H1 (cell line): ENCODE measurements at regions not wholly inside any gene's neighbourhood (a gene's known extent, or its start where the extent isn't known, plus 50 kb on each side); places are given as distances from the start of the nearest gene placed in this dataset.

Experiments
- CTCF ChIA-PET: fragments of 300-600 bp; sonication (Branson Sonifier 250); formaldehyde crosslinking; loops from one replicate; lab custom pipeline; 2021; ENCODE audit not compliant: partially characterized antibody; lab: Charles Lee
- POLR2A ChIA-PET: fragments of 300-600 bp; sonication (Branson Sonifier 250); formaldehyde crosslinking; loops from one replicate; lab custom pipeline; 2021; ENCODE audit warnings: inconsistent platforms; ENCODE audit not compliant: partially characterized antibody; lab: Charles Lee
- DNase-seq, 2 experiments: peaks; one replicate each; pipeline versions ENCODE4 v3.0.0 to v3.0.0-alpha.2; 2010 to 2022; ENCODE audit warnings: low spot score in 2 of 2, low read depth in 1 of 2, mixed read lengths in 1 of 2
- FAIRE-seq: peaks from 2 replicates; lab custom pipeline; 2011; peaks lifted over from hg19 to GRCh38; lab: Jason Lieb, UNC
- H2AFZ ChIP-seq: 2 replicates; pipeline ENCODE4 v1.8.1; 2012; ENCODE audit warnings: low read length, inconsistent platforms
- H2AK5ac ChIP-seq: 2 replicates; pipeline ENCODE4 v1.6.1; 2013; ENCODE audit warnings: low read depth, low read length
- H2BK120ac ChIP-seq: replicated peaks from 2 replicates; pipeline ENCODE3; 2013; ENCODE audit warnings: low read depth, low read length, inconsistent platforms
- H2BK12ac ChIP-seq: 2 replicates; pipeline ENCODE4 v1.6.1; 2013; ENCODE audit warnings: low read depth, low read length
- H2BK15ac ChIP-seq: 2 replicates; pipeline ENCODE4 v1.6.1; 2013; ENCODE audit warnings: low read length
- H2BK20ac ChIP-seq: 2 replicates; pipeline ENCODE4 v1.6.1; 2013; ENCODE audit warnings: low read length
- H2BK5ac ChIP-seq: 2 replicates; pipeline ENCODE4 v1.6.1; 2013; ENCODE audit warnings: low read depth, low read length
- H3K14ac ChIP-seq: 2 replicates; pipeline ENCODE4 v1.6.1; 2013; ENCODE audit warnings: inconsistent platforms; ENCODE audit not compliant: insufficient read length
- H3K18ac ChIP-seq: 2 replicates; pipeline ENCODE4 v1.6.1; 2013; ENCODE audit warnings: low read length; ENCODE audit errors: extremely low read depth
- H3K23ac ChIP-seq: 2 replicates; pipeline ENCODE4 v1.6.1; 2013; ENCODE audit warnings: inconsistent platforms; ENCODE audit not compliant: insufficient read length
- H3K23me2 ChIP-seq: 2 replicates; pipeline ENCODE4 v1.6.1; 2013; ENCODE audit warnings: low read depth, low read length
- H3K27ac ChIP-seq: 2 replicates; pipeline ENCODE4 v1.6.1; 2011; ENCODE audit warnings: low read depth, low read length, inconsistent platforms
- H3K27me3 ChIP-seq, 4 experiments: replicated peaks in 1 of 4; 1 replicate in 1 of 4; 2 replicates in 3 of 4; pipeline versions ENCODE4 v1.6.1 to v1.8.1; 2011 to 2013; ENCODE audit warnings: low read length in 3 of 4, mild to moderate bottlenecking in 3 of 4, inconsistent platforms in 2 of 4, mixed read lengths in 2 of 4, moderate library complexity in 1 of 4; ENCODE audit not compliant: control insufficient read depth in 3 of 4, insufficient read depth in 3 of 4; ENCODE audit errors: extremely low read depth in 1 of 4
- H3K36me3 ChIP-seq, 4 experiments: 2 replicates each; pipeline versions ENCODE4 v1.6.1 to v1.8.1; 2011 to 2013; ENCODE audit warnings: mild to moderate bottlenecking in 4 of 4, low read length in 3 of 4, moderate library complexity in 2 of 4, control low read depth in 1 of 4, inconsistent platforms in 1 of 4; ENCODE audit not compliant: insufficient read depth in 4 of 4, control insufficient read depth in 2 of 4
- H3K4ac ChIP-seq: replicated peaks from 2 replicates; pipeline ENCODE3; 2013; ENCODE audit warnings: low read length, low read depth, mixed read lengths, inconsistent platforms; ENCODE audit not compliant: insufficient read length
- H3K4me1 ChIP-seq, 4 experiments: replicated peaks in 1 of 4; 1 replicate in 1 of 4; 2 replicates in 3 of 4; pipeline versions ENCODE4 v1.6.1 to v1.8.1; 2011 to 2013; ENCODE audit warnings: low read length in 3 of 4, inconsistent platforms in 2 of 4, mixed read lengths in 1 of 4; ENCODE audit not compliant: insufficient read depth in 4 of 4, control insufficient read depth in 3 of 4
- H3K4me2 ChIP-seq, 2 experiments: 2 replicates each; pipeline versions ENCODE4 v1.6.1 to v1.8.1; 2011 to 2013; ENCODE audit warnings: low read depth in 2 of 2, low read length in 2 of 2, control low read depth in 1 of 2, inconsistent platforms in 1 of 2, mild to moderate bottlenecking in 1 of 2; ENCODE audit not compliant: insufficient read depth in 1 of 2
- H3K4me3 ChIP-seq, 4 experiments: fragments of 200-600, 300-600 bp in 1 of 4; sonication (generic), shearing (Covaris generic), sonication (Bioruptor Twin) in 1 of 4; 2 replicates each; pipeline versions ENCODE4 v1.5.1 to v1.8.1; 2011 to 2016; ENCODE audit warnings: low read length in 4 of 4, low read depth in 3 of 4, control low read depth in 2 of 4, inconsistent platforms in 2 of 4, mild to moderate bottlenecking in 2 of 4, mixed read lengths in 1 of 4, moderate library complexity in 1 of 4; ENCODE audit not compliant: insufficient read depth in 2 of 4; ENCODE audit errors: extremely low read depth in 1 of 4
- H3K56ac ChIP-seq: replicated peaks from 2 replicates; pipeline ENCODE3; 2013; ENCODE audit warnings: low read depth, mild to moderate bottlenecking, mixed read lengths, low read length, inconsistent platforms; ENCODE audit not compliant: insufficient read length
- H3K79me1 ChIP-seq: 2 replicates; pipeline ENCODE4 v1.6.1; 2013; ENCODE audit warnings: low read depth, low read length, control low read depth
- H3K79me2 ChIP-seq, 2 experiments: 2 replicates each; pipeline versions ENCODE4 v1.6.1 to v1.8.1; 2012 to 2013; ENCODE audit warnings: low read length in 2 of 2, mild to moderate bottlenecking in 2 of 2, inconsistent platforms in 1 of 2; ENCODE audit not compliant: insufficient read depth in 2 of 2, control insufficient read depth in 1 of 2
- H3K9ac ChIP-seq, 4 experiments: replicated peaks in 1 of 4; 1 replicate in 1 of 4; 2 replicates in 3 of 4; pipeline versions ENCODE4 v1.6.1 to v1.8.1; 2011 to 2013; ENCODE audit warnings: low read depth in 3 of 4, low read length in 3 of 4, control low read depth in 2 of 4, mild to moderate bottlenecking in 2 of 4, moderate library complexity in 2 of 4, inconsistent platforms in 1 of 4; ENCODE audit errors: extremely low read depth in 1 of 4
- H3K9me3 ChIP-seq, 2 experiments: 2 replicates each; pipeline versions ENCODE4 v1.6.1 to v1.8.1; 2012 to 2013; ENCODE audit warnings: mild to moderate bottlenecking in 2 of 2, moderate library complexity in 2 of 2, control low read depth in 1 of 2, inconsistent platforms in 1 of 2, low read depth in 1 of 2, low read length in 1 of 2, mixed read lengths in 1 of 2; ENCODE audit not compliant: insufficient read depth in 2 of 2
- H4K20me1 ChIP-seq, 2 experiments: replicated peaks in 1 of 2; 2 replicates each; pipeline versions ENCODE3 to v1.8.1; 2011 to 2013; ENCODE audit warnings: inconsistent platforms in 2 of 2, low read length in 2 of 2, mild to moderate bottlenecking in 1 of 2; ENCODE audit not compliant: insufficient read depth in 2 of 2, control insufficient read depth in 1 of 2
- H4K5ac ChIP-seq: 2 replicates; pipeline ENCODE4 v1.6.1; 2013; ENCODE audit warnings: low read length, low read depth, mixed read lengths, inconsistent platforms; ENCODE audit not compliant: insufficient read length
- H4K8ac ChIP-seq: 2 replicates; pipeline ENCODE4 v1.8.0; 2013; ENCODE audit warnings: mild to moderate bottlenecking, moderate library complexity, low read length, inconsistent platforms; ENCODE audit not compliant: insufficient read depth; ENCODE audit errors: extremely low read depth
- H4K91ac ChIP-seq: replicated peaks from 2 replicates; pipeline ENCODE3; 2013; ENCODE audit warnings: low read length, mixed read lengths, inconsistent platforms; ENCODE audit not compliant: insufficient read length
- BRCA1 ChIP-seq: IDR thresholded peaks from 2 replicates; pipeline ENCODE4 v1.6.1; 2012; ENCODE audit warnings: low read depth, low read length, improper control_type of control experiment
- WGBS, 2 experiments: shearing (Covaris generic) in 1 of 2; methylation state at CpG; one replicate each; pipeline versions ENCODE4 v1.1.6 to v1.1.7; 2013 to 2015; ENCODE audit warnings: low lambda C conversion rate in 2 of 2, mixed read lengths in 2 of 2, inconsistent platforms in 1 of 2, low coverage in 1 of 2, missing lambda C conversion rate in 1 of 2; ENCODE audit not compliant: insufficient replicate concordance in 2 of 2, insufficient coverage in 1 of 2, insufficient read length in 1 of 2; ENCODE audit errors: extremely low coverage in 1 of 2, missing lambda C conversion rate in 1 of 2; 5-methylcytosine and 5-hydroxymethylcytosine counted together

DNA sequence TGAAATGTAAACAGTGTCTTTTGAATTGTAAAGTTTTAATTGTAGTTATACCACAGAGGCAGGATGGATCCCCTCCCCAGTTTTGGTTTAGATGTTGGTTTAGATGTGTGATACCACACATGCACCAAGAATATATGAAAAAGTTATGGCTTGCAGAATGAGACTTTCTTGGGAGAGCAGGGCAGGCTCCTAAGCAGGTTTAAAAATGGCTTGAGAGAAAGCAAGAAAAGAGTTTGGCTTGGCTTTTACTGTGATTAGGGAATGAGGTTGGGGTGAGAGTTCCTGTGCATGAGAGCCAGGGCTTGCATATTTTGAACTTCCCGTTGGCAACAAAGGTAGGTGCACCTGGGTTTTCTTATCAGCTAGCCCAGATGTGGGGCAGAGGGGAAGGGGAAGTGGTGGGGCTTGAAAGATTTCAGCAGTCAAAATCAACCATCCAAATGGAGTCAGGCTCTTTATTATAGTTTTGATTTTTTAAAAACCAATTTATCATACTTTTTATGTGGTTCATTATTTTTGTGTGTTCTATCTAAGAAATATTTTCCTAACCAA lies 246.9 kb downstream of the MTX2 start:
- H3K14ac ChIP-seq, result no peak overlapping the region
- peaks cover 0 to 2% of the 10 kb centered on the region in 2 experiments for H4K20me1 ChIP-seq
- H3K27me3 ChIP-seq, result peaks cover 13 to 40% (median 26%) of the 10 kb centered on the region in 4 experiments
- ChIA-PET CTCF (interaction anchor here (1.4 kb wide), 1 partner anchor 38 kb away, joined by 3 read pairs; no protein-coding TSS in a partner anchor), POLR2A (no interaction called here)
- no peak overlapping the region for H3K4me2 ChIP-seq
- no peak overlapping the region for H2BK12ac ChIP-seq
- no peak overlapping the region for H3K9ac ChIP-seq
- H3K56ac ChIP-seq, result no peak overlapping the region
- no peak overlapping the region for H2AK5ac ChIP-seq
- H3K4me1 ChIP-seq, result no peaks in the 10 kb centered on the region
- H3K9me3 ChIP-seq, result no peaks in the 10 kb centered on the region
- H3K36me3 ChIP-seq, result no peaks in the 10 kb centered on the region
- H2AFZ ChIP-seq, result no peak overlapping the region
- H3K23ac ChIP-seq, result no peak overlapping the region
- no peaks in the 10 kb centered on the region for H3K23me2 ChIP-seq
- H3K79me2 ChIP-seq, result no peaks in the 10 kb centered on the region
- DNase-seq (no peak), FAIRE-seq (no peak)
- no peak overlapping the region for H3K4me3 ChIP-seq
- H3K4ac ChIP-seq, result no peak overlapping the region
- no peak overlapping the region for H4K5ac ChIP-seq
- no peak overlapping the region for H3K18ac ChIP-seq
- H2BK15ac ChIP-seq, result no peak overlapping the region
- no peaks in the 10 kb centered on the region for H3K79me1 ChIP-seq
- H2BK120ac ChIP-seq, result no peak overlapping the region
- H4K91ac ChIP-seq, result no peak overlapping the region
- H3K27ac ChIP-seq, result no peak overlapping the region
- H2BK5ac ChIP-seq, result no peak overlapping the region
- no peak overlapping the region for H2BK20ac ChIP-seq
- H4K8ac ChIP-seq, result no peak overlapping the region
- 75% methylated on average over 1 of the region's 1 CpG; no CpG with 5 or more reads in 1 of the 2 experiments for WGBS, 2 experiments
- TF ChIP-seq BRCA1, result no peak
